Neural cell (in vitro differentiated cells): ENCODE measurements at regions not wholly inside any gene's neighbourhood (a gene's known extent, or its start where the extent isn't known, plus 50 kb on each side); places are given as distances from the start of the nearest gene placed in this dataset.

ENCODE experiments used
- H2AFZ ChIP-seq: fragments of 200-600, 300-800 bp; sonication (generic), shearing (Covaris generic); 2 replicates; pipeline ENCODE4 v1.6.0; 2014; ENCODE audit warnings: low read depth, mild to moderate bottlenecking, antibody characterized with exemption, low read length, moderate library complexity
- H3F3A ChIP-seq: fragments of 200-600 bp; shearing (Covaris generic); 2 replicates; pipeline ENCODE4 v1.6.1; 2016; ENCODE audit warnings: mild to moderate bottlenecking, moderate library complexity, mixed read lengths, antibody characterized with exemption, low read length; ENCODE audit not compliant: insufficient read depth, poor library complexity, severe bottlenecking
- H3K27ac ChIP-seq: fragments of 200-600, 300-800 bp; sonication (generic), shearing (Covaris generic); 2 replicates; pipeline ENCODE4 v1.5.1; 2014; ENCODE audit warnings: mild to moderate bottlenecking, low read length, moderate library complexity
- H3K27me3 ChIP-seq: fragments of 300-800, 200-600 bp; sonication (generic), shearing (Covaris generic); 2 replicates; pipeline ENCODE4 v1.6.0; 2014; ENCODE audit warnings: mild to moderate bottlenecking, low read depth, low read length, moderate library complexity; ENCODE audit not compliant: insufficient read depth
- H3K36me3 ChIP-seq: fragments of 300-800, 200-600 bp; sonication (generic), shearing (Covaris generic); 2 replicates; pipeline ENCODE4 v1.5.1; 2014; ENCODE audit warnings: mild to moderate bottlenecking, antibody characterized with exemption, low read length, moderate library complexity; ENCODE audit not compliant: insufficient read depth
- H3K4me2 ChIP-seq: fragments of 300-800, 200-600 bp; sonication (generic), shearing (Covaris generic); 2 replicates; pipeline ENCODE4 v1.6.0; 2014; ENCODE audit warnings: mild to moderate bottlenecking, low read length
- H3K4me3 ChIP-seq: fragments of 300-800, 200-600 bp; sonication (generic), shearing (Covaris generic); 2 replicates; pipeline ENCODE4 v1.5.1; 2014; ENCODE audit warnings: mild to moderate bottlenecking, low read length, moderate library complexity
- H3K79me2 ChIP-seq: fragments of 200-600 bp; shearing (Covaris generic); replicated peaks from 2 replicates; pipeline ENCODE4 v1.6.0; 2014; ENCODE audit warnings: mild to moderate bottlenecking, low read length, moderate library complexity; ENCODE audit not compliant: insufficient read depth
- H3K9ac ChIP-seq: fragments of 300-800, 200-600 bp; sonication (generic), shearing (Covaris generic); 2 replicates; pipeline ENCODE4 v1.6.1; 2016; ENCODE audit warnings: mild to moderate bottlenecking, low read length, mixed read lengths
- H3K9me2 ChIP-seq: fragments of 200-600 bp; shearing (Covaris generic); 2 replicates; pipeline ENCODE4 v1.6.1; 2016; ENCODE audit warnings: mild to moderate bottlenecking, low read length, mixed read lengths; ENCODE audit not compliant: insufficient read depth
- H3K9me3 ChIP-seq: fragments of 200-600, 300-800 bp; sonication (generic), shearing (Covaris generic); 2 replicates; pipeline ENCODE4 v1.6.1; 2016; ENCODE audit warnings: mild to moderate bottlenecking, mixed run types, low read length, moderate library complexity, mixed read lengths
- H4K20me1 ChIP-seq: fragments of 200-600 bp; shearing (Covaris generic); 2 replicates; pipeline ENCODE4 v1.6.1; 2016; ENCODE audit warnings: mild to moderate bottlenecking, mixed run types; ENCODE audit not compliant: insufficient read depth
- EP300 ChIP-seq: fragments of 450-650 bp; conservative IDR thresholded peaks from 2 replicates; pipeline ENCODE4 v1.6.1; 2014; ENCODE audit warnings: antibody characterized with exemption, mild to moderate bottlenecking, moderate library complexity; ENCODE audit not compliant: poor library complexity, severe bottlenecking
- EZH2 ChIP-seq: fragments of 200-600, 300-800 bp; shearing (Covaris generic), sonication (generic); IDR thresholded peaks from 2 replicates; pipeline ENCODE4 v1.6.1; 2014; ENCODE audit warnings: antibody characterized with exemption, low read length, borderline replicate concordance, mild to moderate bottlenecking; ENCODE audit not compliant: insufficient read depth, poor library complexity, severe bottlenecking
- MXI1 ChIP-seq: fragments of 450-650 bp; conservative IDR thresholded peaks from 2 replicates; pipeline ENCODE4 v1.6.1; 2014; ENCODE audit warnings: antibody characterized with exemption, mild to moderate bottlenecking; ENCODE audit not compliant: poor library complexity, severe bottlenecking
- POLR2AphosphoS5 ChIP-seq: IDR thresholded peaks from 2 replicates; pipeline ENCODE4 v1.6.1; 2012
- RAD21 ChIP-seq: fragments of 450-650 bp; conservative IDR thresholded peaks from 2 replicates; pipeline ENCODE4 v1.6.1; 2014; ENCODE audit warnings: antibody characterized with exemption, mild to moderate bottlenecking, moderate library complexity
- SMC3 ChIP-seq: fragments of 450-650 bp; conservative IDR thresholded peaks from 2 replicates; pipeline ENCODE4 v1.6.1; 2014; ENCODE audit warnings: antibody characterized with exemption, mild to moderate bottlenecking, moderate library complexity; ENCODE audit not compliant: poor library complexity
- TAF1 ChIP-seq: IDR thresholded peaks from 2 replicates; pipeline ENCODE4 v1.6.1; 2012; ENCODE audit warnings: low read depth
- TF ChIP-seq, protein P1 (sequence below): IDR thresholded peaks from 2 replicates; pipeline ENCODE4 v1.6.1; 2012; ENCODE audit warnings: borderline replicate concordance
- TF ChIP-seq, protein P2 (sequence below): fragments of 450-650 bp; IDR thresholded peaks from 2 replicates; pipeline ENCODE4 v1.5.1; 2014; ENCODE audit warnings: antibody characterized with exemption, mild to moderate bottlenecking, moderate library complexity; ENCODE audit not compliant: poor library complexity, severe bottlenecking

DNA sequence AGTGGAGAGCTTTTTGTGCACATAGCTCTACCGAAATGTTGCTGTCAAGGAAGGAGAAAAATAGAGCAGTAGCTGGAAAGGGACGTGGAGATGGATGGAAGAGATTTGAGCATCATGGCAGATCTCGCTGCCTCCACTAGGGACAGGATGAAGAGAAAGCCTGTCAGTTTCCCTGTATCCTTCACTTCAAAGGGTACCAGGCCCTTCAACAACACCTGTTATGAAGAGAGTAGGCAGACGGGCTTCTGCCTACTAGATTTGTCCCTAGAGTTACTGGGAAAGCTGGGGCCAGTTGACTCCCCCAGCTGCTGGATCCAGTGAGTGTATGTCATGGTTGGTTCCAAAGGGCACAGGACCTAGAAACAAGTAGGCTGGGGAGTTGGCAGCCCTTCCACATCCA lies 150.8 kb downstream of the TLE3 start:
- no peaks in the 10 kb centered on the region for H4K20me1 ChIP-seq
- H3F3A ChIP-seq: no peaks in the 10 kb centered on the region
- no peak overlapping the region for H3K4me2 ChIP-seq
- H2AFZ ChIP-seq: no peak overlapping the region
- H3K79me2 ChIP-seq: no peaks in the 10 kb centered on the region
- H3K9me3 ChIP-seq: no peaks in the 10 kb centered on the region
- H3K27me3 ChIP-seq: no peaks in the 10 kb centered on the region
- no peaks in the 10 kb centered on the region for H3K36me3 ChIP-seq
- H3K9me2 ChIP-seq: no peaks in the 10 kb centered on the region
- no peak overlapping the region for H3K9ac ChIP-seq
- H3K27ac ChIP-seq: no peak overlapping the region
- H3K4me3 ChIP-seq: no peak overlapping the region
- TF ChIP-seq, protein P1, sequence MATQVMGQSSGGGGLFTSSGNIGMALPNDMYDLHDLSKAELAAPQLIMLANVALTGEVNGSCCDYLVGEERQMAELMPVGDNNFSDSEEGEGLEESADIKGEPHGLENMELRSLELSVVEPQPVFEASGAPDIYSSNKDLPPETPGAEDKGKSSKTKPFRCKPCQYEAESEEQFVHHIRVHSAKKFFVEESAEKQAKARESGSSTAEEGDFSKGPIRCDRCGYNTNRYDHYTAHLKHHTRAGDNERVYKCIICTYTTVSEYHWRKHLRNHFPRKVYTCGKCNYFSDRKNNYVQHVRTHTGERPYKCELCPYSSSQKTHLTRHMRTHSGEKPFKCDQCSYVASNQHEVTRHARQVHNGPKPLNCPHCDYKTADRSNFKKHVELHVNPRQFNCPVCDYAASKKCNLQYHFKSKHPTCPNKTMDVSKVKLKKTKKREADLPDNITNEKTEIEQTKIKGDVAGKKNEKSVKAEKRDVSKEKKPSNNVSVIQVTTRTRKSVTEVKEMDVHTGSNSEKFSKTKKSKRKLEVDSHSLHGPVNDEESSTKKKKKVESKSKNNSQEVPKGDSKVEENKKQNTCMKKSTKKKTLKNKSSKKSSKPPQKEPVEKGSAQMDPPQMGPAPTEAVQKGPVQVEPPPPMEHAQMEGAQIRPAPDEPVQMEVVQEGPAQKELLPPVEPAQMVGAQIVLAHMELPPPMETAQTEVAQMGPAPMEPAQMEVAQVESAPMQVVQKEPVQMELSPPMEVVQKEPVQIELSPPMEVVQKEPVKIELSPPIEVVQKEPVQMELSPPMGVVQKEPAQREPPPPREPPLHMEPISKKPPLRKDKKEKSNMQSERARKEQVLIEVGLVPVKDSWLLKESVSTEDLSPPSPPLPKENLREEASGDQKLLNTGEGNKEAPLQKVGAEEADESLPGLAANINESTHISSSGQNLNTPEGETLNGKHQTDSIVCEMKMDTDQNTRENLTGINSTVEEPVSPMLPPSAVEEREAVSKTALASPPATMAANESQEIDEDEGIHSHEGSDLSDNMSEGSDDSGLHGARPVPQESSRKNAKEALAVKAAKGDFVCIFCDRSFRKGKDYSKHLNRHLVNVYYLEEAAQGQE: no peak
- TF ChIP-seq, protein P2, sequence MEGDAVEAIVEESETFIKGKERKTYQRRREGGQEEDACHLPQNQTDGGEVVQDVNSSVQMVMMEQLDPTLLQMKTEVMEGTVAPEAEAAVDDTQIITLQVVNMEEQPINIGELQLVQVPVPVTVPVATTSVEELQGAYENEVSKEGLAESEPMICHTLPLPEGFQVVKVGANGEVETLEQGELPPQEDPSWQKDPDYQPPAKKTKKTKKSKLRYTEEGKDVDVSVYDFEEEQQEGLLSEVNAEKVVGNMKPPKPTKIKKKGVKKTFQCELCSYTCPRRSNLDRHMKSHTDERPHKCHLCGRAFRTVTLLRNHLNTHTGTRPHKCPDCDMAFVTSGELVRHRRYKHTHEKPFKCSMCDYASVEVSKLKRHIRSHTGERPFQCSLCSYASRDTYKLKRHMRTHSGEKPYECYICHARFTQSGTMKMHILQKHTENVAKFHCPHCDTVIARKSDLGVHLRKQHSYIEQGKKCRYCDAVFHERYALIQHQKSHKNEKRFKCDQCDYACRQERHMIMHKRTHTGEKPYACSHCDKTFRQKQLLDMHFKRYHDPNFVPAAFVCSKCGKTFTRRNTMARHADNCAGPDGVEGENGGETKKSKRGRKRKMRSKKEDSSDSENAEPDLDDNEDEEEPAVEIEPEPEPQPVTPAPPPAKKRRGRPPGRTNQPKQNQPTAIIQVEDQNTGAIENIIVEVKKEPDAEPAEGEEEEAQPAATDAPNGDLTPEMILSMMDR: no peak
- TF ChIP-seq TAF1: no peak
- no peak for TF ChIP-seq EZH2
- TF ChIP-seq POLR2AphosphoS5: no peak
- no peak for TF ChIP-seq SMC3
- no peak for TF ChIP-seq MXI1
- TF ChIP-seq EP300: no peak
- no peak for TF ChIP-seq RAD21

DNA sequence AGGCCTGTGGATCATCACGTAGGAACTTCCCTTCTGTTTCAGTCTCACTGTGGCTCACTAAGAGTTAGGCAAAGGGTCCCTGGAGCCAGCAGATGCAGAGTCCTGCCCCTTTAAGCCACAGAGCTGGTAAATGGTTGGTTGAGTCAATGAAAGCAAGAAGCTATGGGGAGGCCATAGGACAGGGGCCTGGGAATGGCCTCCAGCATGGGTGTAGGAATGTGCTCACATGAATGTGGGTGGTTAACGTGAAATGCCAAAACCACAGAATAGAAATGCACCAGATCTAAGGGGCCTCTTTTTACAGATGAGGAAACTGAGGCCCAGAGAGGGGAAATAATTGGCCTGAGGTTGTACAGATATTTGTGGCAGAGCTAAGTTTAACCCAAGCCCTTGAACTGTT lies 150.3 kb downstream of the TLE3 start:
- Histone ChIP-seq H3K9me3 (no peaks in the 10 kb centered on the region), H3K9ac (no peak overlapping the region), H2AFZ (no peak overlapping the region), H3K79me2 (no peaks in the 10 kb centered on the region), H3K36me3 (no peaks in the 10 kb centered on the region), H3F3A (no peaks in the 10 kb centered on the region), H3K4me2 (no peak overlapping the region), H3K27me3 (no peaks in the 10 kb centered on the region), H3K27ac (no peak overlapping the region), H3K9me2 (no peaks in the 10 kb centered on the region), H3K4me3 (no peak overlapping the region), H4K20me1 (no peaks in the 10 kb centered on the region)
- TF ChIP-seq POLR2AphosphoS5 (no peak), MXI1 (no peak), EZH2 (no peak), RAD21 (no peak), EP300 (no peak), SMC3 (no peak)
- TF ChIP-seq, protein P1: no peak
- TF ChIP-seq, protein P2: no peak
